B cell (primary cell): ENCODE measurements at regions not wholly inside any gene's neighbourhood (a gene's known extent, or its start where the extent isn't known, plus 50 kb on each side); places are given as distances from the start of the nearest gene placed in this dataset.

Experiments
- EZH2 ChIP-seq: IDR thresholded peaks from 2 replicates; pipeline ENCODE4 v1.6.1; 2012; ENCODE audit warnings: borderline replicate concordance, low read depth, mild to moderate bottlenecking, moderate library complexity, low read length; ENCODE audit not compliant: insufficient read depth, poor library complexity, severe bottlenecking
- TF ChIP-seq, protein P1 (sequence below): fragments of 200-600 bp; IDR thresholded peaks from one replicate; pipeline ENCODE4 v1.8.0; 2022; ENCODE audit warnings: antibody characterized with exemption, mild to moderate bottlenecking

DNA sequence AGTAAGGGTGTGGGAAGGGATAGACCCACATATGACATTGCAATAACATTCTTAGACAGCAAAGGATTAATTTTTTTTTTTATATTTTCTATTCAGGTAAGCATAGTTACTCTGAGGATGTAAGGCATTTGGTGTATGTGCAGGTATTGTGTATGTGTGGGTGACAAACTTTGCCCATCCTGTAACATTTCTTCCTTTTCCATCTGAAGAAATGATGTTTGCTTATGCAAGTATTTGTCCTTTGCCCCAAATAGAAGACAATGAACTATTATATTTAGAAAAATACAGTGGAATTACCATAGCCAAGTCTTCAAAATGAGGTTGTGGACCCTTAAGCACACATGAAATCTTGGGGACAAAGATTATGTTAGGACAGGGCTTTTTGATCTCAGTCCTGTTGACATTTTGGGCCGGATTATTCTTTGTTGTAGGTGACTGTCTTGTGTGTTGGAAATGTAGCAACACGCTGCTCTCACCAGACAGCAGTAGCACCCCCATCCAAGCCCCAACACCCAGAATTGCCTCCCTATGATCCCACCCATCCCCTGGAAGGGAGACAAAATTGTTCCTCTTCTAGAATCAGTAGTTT, 1244.7 kb downstream of the STIM2 start:
- TF ChIP-seq, protein P1, sequence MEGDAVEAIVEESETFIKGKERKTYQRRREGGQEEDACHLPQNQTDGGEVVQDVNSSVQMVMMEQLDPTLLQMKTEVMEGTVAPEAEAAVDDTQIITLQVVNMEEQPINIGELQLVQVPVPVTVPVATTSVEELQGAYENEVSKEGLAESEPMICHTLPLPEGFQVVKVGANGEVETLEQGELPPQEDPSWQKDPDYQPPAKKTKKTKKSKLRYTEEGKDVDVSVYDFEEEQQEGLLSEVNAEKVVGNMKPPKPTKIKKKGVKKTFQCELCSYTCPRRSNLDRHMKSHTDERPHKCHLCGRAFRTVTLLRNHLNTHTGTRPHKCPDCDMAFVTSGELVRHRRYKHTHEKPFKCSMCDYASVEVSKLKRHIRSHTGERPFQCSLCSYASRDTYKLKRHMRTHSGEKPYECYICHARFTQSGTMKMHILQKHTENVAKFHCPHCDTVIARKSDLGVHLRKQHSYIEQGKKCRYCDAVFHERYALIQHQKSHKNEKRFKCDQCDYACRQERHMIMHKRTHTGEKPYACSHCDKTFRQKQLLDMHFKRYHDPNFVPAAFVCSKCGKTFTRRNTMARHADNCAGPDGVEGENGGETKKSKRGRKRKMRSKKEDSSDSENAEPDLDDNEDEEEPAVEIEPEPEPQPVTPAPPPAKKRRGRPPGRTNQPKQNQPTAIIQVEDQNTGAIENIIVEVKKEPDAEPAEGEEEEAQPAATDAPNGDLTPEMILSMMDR = no peak
- no peak for TF ChIP-seq EZH2
